H4 (cell line): ENCODE measurements at regions not wholly inside any gene's neighbourhood (a gene's known extent, or its start where the extent isn't known, plus 50 kb on each side); places are given as distances from the start of the nearest gene placed in this dataset.

ENCODE experiments used
- DNase-seq: peaks from one replicate; pipeline ENCODE4 v3.0.0-alpha.2; 2015; ENCODE audit warnings: low spot score

- no peak for DNase-seq
These were observed 308.8 kb downstream of the BRINP2 start for GRCh38 chr1:177479600-177479999.

- no peak for DNase-seq
These were observed 305.9 kb downstream of the BRINP2 start for GRCh38 chr1:177476676-177477075.

- no peak for DNase-seq
These were observed 301.8 kb downstream of the BRINP2 start for GRCh38 chr1:177472567-177472966.

- no peak for DNase-seq
These were observed 300.5 kb downstream of the BRINP2 start for GRCh38 chr1:177471244-177471643.

GRCh38 chr1:177469519-177469918 is 298.8 kb downstream of the BRINP2 start:
- DNase-seq: no peak

- DNase-seq: no peak
These were observed 295.5 kb downstream of the BRINP2 start for GRCh38 chr1:177466286-177466685.

- no peak for DNase-seq
These were observed 293.9 kb downstream of the BRINP2 start for GRCh38 chr1:177464686-177465085.

GRCh38 chr1:177451191-177451590 is 280.4 kb downstream of the BRINP2 start:
- no peak for DNase-seq

GRCh38 chr1:177448652-177449357 is 278.0 kb downstream of the BRINP2 start:
- no peak for DNase-seq

GRCh38 chr1:177448036-177448615 is 277.4 kb downstream of the BRINP2 start:
- no peak for DNase-seq

- DNase-seq: no peak
These were observed 274.4 kb downstream of the BRINP2 start for GRCh38 chr1:177444997-177445746.

- no peak for DNase-seq
These were observed 272.2 kb downstream of the BRINP2 start for GRCh38 chr1:177443003-177443402.

GRCh38 chr1:177442584-177442983 is 271.8 kb downstream of the BRINP2 start:
- DNase-seq: no peak

GRCh38 chr1:177441281-177441680 is 270.5 kb downstream of the BRINP2 start:
- no peak for DNase-seq

- DNase-seq: no peak
These were observed 270.1 kb downstream of the BRINP2 start for GRCh38 chr1:177440821-177441220.

GRCh38 chr1:177439301-177439700 is 268.5 kb downstream of the BRINP2 start:
- no peak for DNase-seq

GRCh38 chr1:177435364-177435763 is 264.6 kb downstream of the BRINP2 start:
- DNase-seq: no peak

GRCh38 chr1:177432897-177433296 is 262.1 kb downstream of the BRINP2 start:
- DNase-seq: no peak

- DNase-seq: no peak
These were observed 260.4 kb downstream of the BRINP2 start for GRCh38 chr1:177431123-177431522.

GRCh38 chr1:177429234-177429633 is 258.5 kb downstream of the BRINP2 start:
- DNase-seq: no peak

- no peak for DNase-seq
These were observed 257.1 kb downstream of the BRINP2 start for GRCh38 chr1:177427811-177428210.

GRCh38 chr1:177426497-177426896 is 255.7 kb downstream of the BRINP2 start:
- no peak for DNase-seq

- no peak for DNase-seq
These were observed 254.4 kb downstream of the BRINP2 start for GRCh38 chr1:177425199-177425598.
